ENCODE measurements at regions not wholly inside any gene's neighbourhood (a gene's known extent, or its start where the extent isn't known, plus 50 kb on each side); places are given as distances from the start of the nearest gene placed in this dataset.

GRCh38 chr10:47104151-47104605 lies 192.9 kb downstream of the PTPN20 start:
- H4K20me1 ChIP-seq (ENCODE audit: insufficient read depth): no peaks in the 10 kb centered on the region
- H3K36me3 ChIP-seq (ENCODE audit: insufficient read depth, low read length): no peaks in the 10 kb centered on the region
- TF ChIP-seq CTCF (IDR thresholded peaks at IDR 0.05; ENCODE audit: poor library complexity, severe bottlenecking) (no peak), SMC3 (conservative IDR thresholded peaks at IDR 0.05; ENCODE audit: poor library complexity) (no peak), EZH2 (IDR thresholded peaks at IDR 0.05; ENCODE audit: borderline replicate concordance, insufficient read depth, low read length, poor library complexity, severe bottlenecking) (no peak), TAF1 (IDR thresholded peaks at IDR 0.05; ENCODE audit: low read depth) (no peak), RAD21 (conservative IDR thresholded peaks at IDR 0.05) (no peak), POLR2AphosphoS5 (IDR thresholded peaks at IDR 0.05) (no peak), REST (IDR thresholded peaks at IDR 0.05; ENCODE audit: borderline replicate concordance) (no peak), EP300 (conservative IDR thresholded peaks at IDR 0.05; ENCODE audit: poor library complexity, severe bottlenecking) (no peak), MXI1 (conservative IDR thresholded peaks at IDR 0.05; ENCODE audit: poor library complexity, severe bottlenecking) (no peak)
- no peak overlapping the region for H3K4me2 ChIP-seq (ENCODE audit: low read length)
- H3K9me2 ChIP-seq (ENCODE audit: insufficient read depth, low read length): no peaks in the 10 kb centered on the region
- no peaks in the 10 kb centered on the region for H3K27me3 ChIP-seq (ENCODE audit: insufficient read depth, low read depth, low read length)
- no peak overlapping the region for H3K27ac ChIP-seq (ENCODE audit: low read length)
- no peaks in the 10 kb centered on the region for H3F3A ChIP-seq (ENCODE audit: insufficient read depth, low read length, poor library complexity, severe bottlenecking)
- H3K9ac ChIP-seq (ENCODE audit: low read length): no peak overlapping the region
- no peak overlapping the region for H2AFZ ChIP-seq (ENCODE audit: low read depth, low read length)
- H3K9me3 ChIP-seq (ENCODE audit: low read length): no peaks in the 10 kb centered on the region
- no peaks in the 10 kb centered on the region for H3K79me2 ChIP-seq (replicated peaks; ENCODE audit: insufficient read depth, low read length)
- no peak overlapping the region for H3K4me3 ChIP-seq (ENCODE audit: low read length)

GRCh38 chr10:47104786-47105385 lies 193.7 kb downstream of the PTPN20 start:
- H3K9me3 ChIP-seq (ENCODE audit: low read length): no peaks in the 10 kb centered on the region
- no peak overlapping the region for H2AFZ ChIP-seq (ENCODE audit: low read depth, low read length)
- no peaks in the 10 kb centered on the region for H4K20me1 ChIP-seq (ENCODE audit: insufficient read depth)
- no peaks in the 10 kb centered on the region for H3K36me3 ChIP-seq (ENCODE audit: insufficient read depth, low read length)
- H3K27me3 ChIP-seq (ENCODE audit: insufficient read depth, low read depth, low read length): no peaks in the 10 kb centered on the region
- H3K79me2 ChIP-seq (replicated peaks; ENCODE audit: insufficient read depth, low read length): no peaks in the 10 kb centered on the region
- H3K27ac ChIP-seq (ENCODE audit: low read length): no peak overlapping the region
- H3K9me2 ChIP-seq (ENCODE audit: insufficient read depth, low read length): no peaks in the 10 kb centered on the region
- H3F3A ChIP-seq (ENCODE audit: insufficient read depth, low read length, poor library complexity, severe bottlenecking): no peaks in the 10 kb centered on the region
- TF ChIP-seq EZH2 (IDR thresholded peaks at IDR 0.05; ENCODE audit: borderline replicate concordance, insufficient read depth, low read length, poor library complexity, severe bottlenecking) (no peak), RAD21 (conservative IDR thresholded peaks at IDR 0.05) (no peak), MXI1 (conservative IDR thresholded peaks at IDR 0.05; ENCODE audit: poor library complexity, severe bottlenecking) (no peak), TAF1 (IDR thresholded peaks at IDR 0.05; ENCODE audit: low read depth) (no peak), CTCF (IDR thresholded peaks at IDR 0.05; ENCODE audit: poor library complexity, severe bottlenecking) (no peak), REST (IDR thresholded peaks at IDR 0.05; ENCODE audit: borderline replicate concordance) (no peak), POLR2AphosphoS5 (IDR thresholded peaks at IDR 0.05) (no peak), EP300 (conservative IDR thresholded peaks at IDR 0.05; ENCODE audit: poor library complexity, severe bottlenecking) (no peak), SMC3 (conservative IDR thresholded peaks at IDR 0.05; ENCODE audit: poor library complexity) (no peak)
- H3K4me3 ChIP-seq (ENCODE audit: low read length): no peak overlapping the region
- no peak overlapping the region for H3K4me2 ChIP-seq (ENCODE audit: low read length)
- no peak overlapping the region for H3K9ac ChIP-seq (ENCODE audit: low read length)

Measured in neural cell (in vitro differentiated cells).